NCI-H2227 (cell line): ENCODE measurements at regions not wholly inside any gene's neighbourhood (a gene's known extent, or its start where the extent isn't known, plus 50 kb on each side); places are given as distances from the start of the nearest gene placed in this dataset.
A peak's percentile ranks its signal among the peaks of the same experiment; 100 is the strongest.
"Not testable (repeated sequence)": the region's sequence is repeated elsewhere in the genome, so short reads cannot be mapped to it uniquely, and the experiment has no call there.

Experiments
- DNase-seq: peaks from one replicate; lab custom pipeline; 2025; ENCODE audit not compliant: unreplicated experiment; lab: John Stamatoyannopoulos, UW

DNA sequence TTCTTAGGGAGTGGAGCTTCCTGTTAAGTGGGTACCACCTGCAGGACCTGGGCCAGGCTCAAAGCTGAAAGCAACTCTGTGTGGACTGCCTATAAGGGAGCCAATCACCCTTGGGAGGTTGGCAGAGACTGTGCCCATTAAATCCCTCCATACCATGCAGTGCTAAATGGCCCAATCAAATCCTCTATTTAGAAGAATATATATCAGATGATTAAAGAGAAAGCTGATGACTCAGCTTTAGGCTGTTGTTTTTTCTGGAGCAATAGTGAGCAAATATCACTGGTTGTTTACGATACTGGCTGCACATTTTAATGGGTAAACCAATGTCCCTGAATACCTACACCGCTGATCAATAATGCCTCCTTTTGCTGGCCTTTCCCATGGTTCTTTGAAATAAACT lies 101.3 kb downstream of the TMX1 start:
- DNase-seq: no peak

DNA sequence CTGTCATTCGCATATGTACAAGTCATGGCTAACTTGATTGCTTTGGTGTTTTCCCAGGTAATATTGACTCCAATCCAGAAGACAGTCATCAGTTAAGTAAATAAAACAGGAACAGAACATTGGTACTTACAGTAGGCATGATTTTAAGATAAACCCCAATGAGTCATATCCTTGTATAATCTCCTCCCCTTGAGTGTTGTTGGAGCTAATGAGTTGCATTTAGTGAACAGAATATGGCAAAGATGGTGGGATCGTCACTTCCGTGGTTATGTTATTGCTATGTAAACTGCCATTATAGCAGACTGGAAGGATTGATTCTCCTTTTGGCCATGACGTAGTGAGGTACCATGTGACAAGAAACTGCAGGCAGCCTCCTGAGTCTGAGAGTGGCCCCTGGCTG lies 102.2 kb downstream of the TMX1 start:
- DNase-seq: no peak

DNA sequence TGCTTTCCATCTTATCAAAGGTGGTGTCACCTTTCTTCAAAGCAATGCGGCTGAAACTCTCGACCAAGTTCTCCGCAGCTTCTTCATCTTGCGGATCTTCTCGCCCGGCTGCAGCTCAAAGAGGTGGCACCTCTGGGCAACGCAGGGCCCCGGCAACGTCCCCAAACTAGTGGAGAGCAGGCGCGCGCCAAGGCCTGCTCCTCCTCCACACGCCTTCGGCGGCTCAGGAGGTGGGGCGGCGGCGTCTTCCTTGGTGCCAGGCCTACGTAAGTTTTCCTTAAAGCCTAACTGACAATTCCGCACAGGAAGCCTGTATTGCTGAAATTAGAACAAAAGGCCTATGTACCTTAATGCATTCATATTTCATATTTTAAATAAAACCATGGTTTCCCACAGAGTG lies 112.0 kb downstream of the TMX1 start:
- no peak for DNase-seq

DNA sequence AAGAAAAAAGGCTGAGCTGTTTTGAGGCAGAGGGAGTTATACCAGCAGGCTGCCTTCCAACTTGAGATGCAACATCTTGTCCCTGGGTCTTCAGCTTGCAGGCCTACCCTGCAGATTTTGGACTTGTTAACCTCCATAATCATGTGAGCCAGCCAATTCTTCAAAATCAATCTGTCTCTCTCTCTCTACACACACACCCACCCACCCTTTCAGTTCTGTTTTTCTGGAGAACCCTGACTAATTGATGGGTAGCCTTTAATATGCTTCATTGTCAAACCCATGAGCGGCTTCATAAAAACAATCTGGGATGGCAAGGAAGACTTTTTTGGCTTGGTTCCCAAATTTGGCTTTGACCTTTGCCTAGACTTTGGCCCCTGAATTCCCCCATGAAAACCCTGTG lies 113.9 kb downstream of the TMX1 start:
- DNase-seq: no peak

DNA sequence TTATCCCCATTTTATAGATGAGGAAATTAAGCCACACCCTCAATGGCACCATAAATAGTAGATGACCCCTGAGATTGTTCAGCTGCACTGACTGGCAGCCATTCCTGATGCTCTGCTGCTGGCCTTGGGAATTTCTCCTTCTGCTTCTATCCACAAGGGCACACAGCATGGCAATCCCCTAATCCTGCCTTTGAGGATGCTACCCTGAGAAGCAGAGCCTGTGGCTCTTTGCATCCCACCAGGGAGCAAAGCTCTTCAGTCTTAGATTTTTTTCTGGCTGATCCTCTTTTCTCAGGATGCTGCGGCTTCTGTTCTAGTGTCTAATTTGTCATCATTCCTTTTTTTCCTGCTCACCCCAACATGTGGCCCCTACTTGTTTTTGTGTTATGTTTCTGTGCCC lies 114.8 kb downstream of the TMX1 start:
- DNase-seq: no peak

DNA sequence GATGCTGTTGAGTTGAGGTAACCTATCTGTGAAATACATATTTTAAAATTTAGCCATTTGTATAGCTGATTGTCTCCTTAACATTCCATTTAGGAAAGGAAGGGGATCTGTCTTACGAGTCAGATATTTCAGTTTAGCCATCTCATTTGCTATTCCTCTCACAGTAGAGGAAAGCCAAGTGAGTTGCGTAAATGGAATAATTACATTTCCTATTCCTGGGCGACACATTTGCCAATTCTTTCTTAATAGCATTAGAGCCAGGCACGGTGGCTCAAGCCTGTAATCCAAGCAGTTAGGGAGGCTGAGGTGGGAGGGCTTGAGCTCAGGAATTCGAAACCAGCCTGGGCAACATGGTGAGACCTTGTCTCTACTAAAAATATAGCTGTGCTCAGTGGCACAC lies 116.3 kb downstream of the TMX1 start:
- DNase-seq: no peak

DNA sequence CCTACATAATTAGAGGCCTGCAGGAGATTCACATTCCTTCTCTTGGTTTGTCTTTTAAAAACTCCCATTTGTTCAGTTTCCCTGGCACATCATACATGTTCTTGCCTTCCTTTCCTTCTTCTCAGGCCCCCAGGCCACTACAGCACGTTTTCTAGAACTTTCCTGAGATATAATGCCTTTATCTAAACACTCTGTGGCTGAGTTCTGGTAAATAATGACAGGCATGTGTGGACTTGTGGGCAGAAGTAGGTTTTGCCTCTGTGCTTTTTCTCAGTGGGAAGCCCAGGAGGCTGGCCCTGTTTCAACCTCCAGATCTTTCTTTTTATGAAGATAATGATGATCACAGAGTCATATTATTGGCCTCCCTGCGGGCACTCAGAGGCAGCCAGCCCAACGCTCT lies 117.2 kb downstream of the TMX1 start:
- peak; percentile 61 for DNase-seq

DNA sequence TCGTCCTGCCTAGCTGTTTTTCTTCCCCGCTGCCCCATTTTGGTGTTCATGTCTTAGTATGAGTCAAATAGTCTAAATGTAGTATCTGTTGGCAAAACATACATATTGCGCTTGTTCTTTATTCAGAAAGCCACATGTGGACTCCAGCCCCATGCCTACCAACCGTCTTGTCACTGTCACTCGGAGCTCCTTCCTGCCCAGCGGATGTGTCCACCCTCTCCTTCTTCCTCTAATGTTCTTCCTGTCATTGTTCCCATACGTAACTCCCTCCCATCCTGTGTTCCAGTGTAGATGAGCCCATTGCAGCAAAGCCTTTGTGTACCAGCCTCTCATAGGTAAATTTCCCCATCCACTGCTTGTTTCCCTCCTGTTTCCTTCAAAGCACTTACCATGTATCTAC lies 120.5 kb downstream of the TMX1 start:
- DNase-seq: no peak

DNA sequence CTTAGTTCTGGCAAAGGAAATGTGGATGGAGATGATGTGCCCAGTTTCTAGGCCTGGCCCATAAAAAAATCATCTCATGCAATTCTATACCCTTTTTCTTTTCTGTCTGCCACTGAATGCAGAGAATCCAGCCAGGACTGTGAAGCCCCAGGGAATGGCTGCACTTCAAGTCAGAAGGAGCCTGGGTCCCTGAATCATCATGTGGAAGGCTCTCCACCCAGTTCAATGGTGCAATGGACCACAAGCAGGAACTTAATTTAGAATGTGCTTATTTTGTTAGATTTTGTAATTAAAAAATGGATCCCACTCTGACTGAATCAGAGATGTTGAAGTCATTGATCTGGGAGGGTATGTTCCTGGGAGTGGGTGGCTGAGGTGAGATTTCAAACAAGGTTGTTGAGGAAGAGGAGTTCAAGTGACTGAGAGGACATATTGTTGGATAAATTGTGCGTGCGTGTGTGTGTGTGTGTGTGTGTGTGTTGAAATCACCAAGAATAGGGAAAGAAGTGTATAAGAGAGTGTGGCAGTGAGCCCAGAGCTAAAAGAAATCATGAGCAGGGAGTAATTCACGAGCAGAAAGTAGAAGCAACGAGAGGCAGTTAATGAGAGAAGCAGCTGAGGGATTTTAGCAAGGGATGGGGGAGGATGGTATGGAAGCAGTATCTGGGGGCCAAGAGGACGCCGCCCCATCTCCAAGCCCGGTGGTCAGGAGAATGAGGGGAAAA lies 125.4 kb downstream of the TMX1 start:
- no peak for DNase-seq

DNA sequence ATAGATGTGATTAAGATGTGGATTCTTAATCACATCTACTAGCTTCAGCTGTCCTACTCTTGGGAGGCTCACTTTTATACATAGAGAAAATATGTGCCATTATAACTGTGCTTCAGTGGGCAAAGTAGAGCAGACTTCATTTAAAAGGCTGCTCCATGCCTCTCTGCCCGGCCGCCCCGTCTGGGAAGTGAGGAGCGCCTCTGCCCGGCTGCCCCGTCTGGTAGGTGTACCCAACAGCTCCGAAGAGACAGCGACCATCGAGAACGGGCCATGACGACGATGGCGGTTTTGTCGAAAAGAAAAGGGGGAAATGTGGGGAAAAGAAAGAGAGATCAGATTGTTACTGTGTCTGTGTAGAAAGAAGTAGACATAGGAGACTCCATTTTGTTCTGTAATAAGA lies 126.4 kb downstream of the TMX1 start:
- DNase-seq: not testable (repeated sequence)

DNA sequence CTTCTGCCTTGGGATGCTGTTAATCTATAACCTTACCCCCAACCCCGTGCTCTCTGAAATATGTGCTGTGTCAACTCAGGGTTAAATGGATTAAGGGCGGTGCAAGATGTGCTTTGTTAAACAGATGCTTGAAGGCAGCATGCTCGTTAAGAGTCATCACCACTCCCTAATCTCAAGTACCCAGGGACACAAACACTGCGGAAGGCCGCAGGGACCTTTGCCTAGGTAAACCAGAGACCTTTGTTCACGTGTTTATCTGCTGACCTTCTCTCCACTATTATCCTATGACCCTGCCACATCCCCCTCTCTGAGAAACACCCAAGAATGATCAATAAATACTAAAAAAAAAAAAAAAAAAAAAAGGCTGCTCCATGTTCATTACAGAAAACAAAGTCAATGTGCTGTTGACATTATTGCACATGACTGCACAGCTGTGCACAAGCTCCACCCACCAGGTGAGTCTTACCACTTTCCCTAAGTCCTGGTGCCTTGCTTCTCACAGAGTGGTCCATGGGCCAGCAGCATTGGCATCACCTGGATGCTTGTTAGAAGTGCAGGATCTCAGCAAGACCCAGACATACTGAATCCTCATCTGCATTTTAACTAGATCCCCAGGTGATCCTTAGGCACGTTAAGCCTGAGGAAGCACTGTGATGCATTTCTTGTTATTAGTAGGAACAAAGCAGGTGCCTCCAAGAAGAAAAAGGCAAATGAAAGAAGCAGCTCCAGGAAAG lies 127.0 kb downstream of the TMX1 start:
- not testable (repeated sequence) for DNase-seq

DNA sequence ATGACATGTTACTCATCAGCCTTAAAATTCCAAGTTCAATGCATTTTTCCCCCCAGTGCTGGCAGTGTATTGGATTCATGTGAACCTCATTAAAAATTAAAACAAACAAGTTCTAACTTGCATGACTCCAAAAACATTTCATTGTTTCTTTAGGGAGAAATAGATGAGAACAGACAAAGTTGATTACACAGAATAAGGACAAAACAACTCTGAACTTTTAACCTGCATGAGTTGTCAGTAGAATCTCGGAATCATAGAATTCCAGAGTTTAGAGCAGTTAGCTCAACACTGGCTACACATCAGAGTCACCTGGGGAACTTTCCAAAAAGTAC lies 127.5 kb downstream of the TMX1 start:
- DNase-seq: no peak

DNA sequence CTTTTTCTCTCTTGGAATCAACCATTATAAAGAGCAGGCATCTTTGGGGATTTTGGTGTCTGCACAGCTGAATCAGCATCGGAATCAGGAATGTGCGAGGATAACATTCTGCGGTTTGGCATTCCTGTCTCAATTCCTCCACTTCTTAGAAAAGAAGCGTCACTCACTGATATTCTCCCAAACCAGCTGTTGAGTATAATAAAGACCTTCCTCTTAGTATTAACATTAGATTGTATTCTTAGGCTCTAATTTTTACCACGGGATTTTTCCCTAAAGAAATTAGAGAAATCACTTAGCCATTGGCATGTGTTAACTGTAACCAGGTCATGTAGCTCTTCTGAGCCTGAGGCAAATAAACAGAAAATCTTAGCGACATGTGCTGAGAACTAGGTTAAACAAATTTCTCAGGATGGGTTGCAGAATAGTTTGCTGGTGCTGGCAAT lies 128.7 kb downstream of the TMX1 start:
- DNase-seq: no peak

DNA sequence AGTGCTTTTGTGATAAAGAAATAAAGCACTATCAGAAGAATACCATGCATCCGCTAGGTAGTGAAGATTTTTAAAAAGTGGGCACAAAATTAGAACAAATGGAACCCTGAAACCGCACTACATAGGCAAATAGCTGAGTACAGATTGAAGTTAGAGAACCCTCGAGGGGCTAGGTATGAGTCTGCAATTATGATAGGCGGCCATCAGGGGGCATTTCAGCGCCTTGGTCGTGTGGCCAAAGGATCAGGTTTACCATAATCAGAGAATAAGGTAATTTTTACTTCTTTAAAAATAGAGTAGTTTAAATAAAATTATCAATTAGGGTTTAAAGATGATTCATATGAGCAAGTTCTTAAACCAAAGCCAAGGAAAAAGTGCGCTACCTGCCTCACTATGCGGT lies 129.8 kb downstream of the TMX1 start:
- DNase-seq: no peak

DNA sequence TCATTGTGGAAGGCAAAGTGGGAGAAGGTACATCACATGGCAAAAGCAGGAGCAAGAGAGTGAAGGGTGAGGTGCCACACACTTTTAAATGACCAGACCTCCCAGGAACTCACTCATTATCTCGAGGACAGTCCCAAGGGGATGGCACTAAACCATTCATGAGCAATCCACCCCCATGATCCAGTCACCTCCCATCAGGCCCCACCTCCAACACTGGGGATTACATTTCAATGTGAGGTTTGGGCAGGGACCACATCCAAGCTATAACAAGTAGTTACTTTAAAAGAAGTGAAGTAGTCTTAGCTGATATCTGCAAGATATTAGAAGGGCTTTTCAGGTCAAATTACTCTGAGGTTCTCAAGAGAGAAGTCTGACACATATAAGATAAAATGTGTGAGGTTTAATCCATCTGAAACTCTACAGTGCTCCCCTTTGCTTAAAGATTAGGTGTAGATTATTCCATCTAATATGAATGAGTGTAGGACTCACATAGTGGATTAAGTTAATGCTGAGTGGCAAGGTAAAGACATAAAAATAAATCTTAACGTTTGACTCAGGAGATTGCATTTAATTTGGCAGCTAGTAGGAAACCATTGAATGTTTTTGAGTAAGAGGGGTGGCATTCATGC lies 130.8 kb downstream of the TMX1 start:
- DNase-seq: no peak

DNA sequence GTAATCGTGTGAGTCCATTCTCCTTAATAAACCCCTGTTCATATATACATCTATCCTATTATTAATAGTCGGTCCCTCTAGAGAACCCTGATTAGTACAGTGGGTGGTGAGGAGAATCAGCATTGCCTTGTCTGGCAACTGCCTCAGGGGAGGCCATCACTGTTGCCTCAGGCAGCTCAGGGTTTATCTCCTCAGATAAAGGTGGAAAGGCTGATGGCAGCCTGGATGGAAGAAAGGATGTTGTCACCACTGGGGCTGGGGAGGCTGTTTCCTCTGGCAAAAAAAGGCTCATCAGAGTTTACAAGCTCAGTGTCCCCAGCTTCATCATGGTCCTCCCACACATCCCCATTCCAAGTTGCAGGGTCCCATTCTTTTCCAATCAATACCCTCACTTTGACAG lies 137.1 kb downstream of the TMX1 start:
- DNase-seq: not testable (repeated sequence)

DNA sequence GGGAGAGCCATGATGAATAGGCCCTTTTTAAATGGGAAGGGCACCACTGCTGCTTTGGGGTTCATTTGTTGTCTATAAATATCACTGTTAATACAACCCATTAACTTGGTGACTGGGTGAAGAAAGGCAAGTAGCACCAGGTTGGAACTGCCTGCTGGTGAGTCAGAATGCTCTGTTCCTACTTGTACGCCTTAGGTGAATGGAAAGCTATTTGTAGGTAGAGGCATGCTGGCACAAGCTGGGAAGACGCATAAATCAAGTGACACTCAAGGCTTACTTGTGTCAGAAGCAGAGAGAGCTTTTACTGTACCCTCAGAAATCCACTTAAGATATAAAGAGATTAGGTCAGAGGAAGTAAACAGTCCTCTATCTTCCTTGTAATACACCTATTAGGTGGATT lies 142.5 kb downstream of the TMX1 start:
- peak; percentile 2 for DNase-seq

DNA sequence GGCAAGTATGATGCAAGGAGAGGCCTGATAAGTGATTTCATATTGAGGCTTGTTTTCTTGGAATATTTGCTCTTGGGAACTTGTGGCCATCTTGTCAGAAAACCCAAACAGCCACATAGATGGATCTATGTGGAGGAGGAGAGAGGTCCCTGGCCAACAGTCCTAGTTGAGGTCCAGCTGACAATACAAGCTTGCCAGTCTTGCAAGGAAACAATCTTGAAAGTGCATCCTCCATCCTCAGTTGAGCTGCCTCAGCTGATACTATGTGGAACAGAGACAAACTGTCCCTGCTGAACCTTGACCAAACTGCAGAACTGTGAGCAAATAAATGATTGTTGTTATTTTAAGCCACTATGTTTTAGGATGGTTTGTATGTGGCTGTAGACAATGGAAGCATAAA lies 146.4 kb downstream of the TMX1 start:
- DNase-seq: no peak

DNA sequence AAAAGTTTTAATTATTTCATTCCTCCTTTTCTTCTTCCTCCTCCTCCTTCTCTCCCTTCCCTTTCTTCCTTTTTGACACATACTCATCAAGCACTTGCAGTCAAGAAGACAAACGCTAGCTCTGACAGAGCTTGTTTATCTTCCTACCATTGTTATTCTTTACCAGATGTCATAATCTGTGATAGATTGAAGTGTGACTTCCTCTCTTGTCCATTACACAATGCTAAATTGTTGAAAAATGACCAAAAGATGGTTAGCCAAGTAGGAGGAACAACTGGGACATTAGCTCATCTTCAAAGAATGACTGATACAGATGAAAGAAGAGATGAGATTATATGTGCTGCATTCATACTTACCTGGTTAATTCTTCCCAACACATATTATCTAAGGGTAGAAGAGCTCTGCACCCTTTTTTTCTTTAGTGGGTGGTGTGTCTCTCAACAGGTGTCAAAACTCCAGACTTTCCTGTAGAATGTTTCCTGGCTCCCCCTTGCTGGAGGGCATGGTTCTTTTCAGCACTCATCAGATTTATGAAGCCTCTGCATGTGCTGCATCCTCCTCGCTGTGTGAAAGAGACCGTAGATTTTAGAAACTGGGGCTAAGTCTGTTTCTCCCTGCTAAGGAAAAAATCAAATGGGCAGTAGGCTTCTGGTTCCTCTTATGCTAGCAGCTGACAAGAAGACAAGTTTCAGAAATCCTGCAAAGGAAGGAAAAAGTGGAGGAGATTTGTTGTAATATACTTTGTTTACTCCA lies 147.1 kb downstream of the TMX1 start:
- DNase-seq: no peak

DNA sequence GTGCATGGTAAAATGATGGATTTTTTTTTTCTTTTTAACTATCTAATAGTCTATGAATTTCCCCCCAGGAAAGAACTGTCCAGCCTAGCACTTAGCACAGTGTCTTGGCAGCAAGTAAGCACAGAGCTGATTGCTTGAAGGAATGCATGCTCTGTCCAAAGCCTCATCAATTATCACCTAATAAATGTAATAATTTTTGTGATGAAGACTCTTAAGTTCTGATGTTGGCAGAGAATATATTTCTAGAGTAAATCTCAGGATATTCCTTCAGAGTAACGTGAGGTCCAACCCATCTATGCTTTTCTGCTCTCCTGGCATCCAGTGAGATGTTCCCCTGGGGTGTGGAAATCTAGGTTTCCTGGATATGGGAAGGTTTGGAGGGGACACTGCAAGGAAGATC lies 152.4 kb downstream of the TMX1 start:
- DNase-seq: no peak

DNA sequence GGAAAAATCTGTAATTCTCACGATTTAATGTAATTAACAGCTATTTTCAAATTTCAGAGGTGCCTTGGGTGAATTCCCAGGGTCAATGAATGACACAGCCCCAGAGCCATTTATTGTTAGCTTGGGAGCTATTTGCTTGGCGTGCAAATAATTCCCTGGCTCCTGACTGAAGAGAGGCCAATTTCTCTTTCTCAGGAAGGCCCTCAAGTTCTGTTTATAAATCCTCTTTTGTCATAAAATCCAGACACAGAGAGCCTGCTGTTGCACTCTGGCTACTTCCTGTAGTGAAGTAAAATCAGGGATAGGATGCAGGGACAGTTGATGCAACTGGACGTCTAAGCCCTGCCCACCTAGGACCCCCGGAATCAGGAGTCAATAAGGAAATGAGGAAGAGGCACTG lies 154.3 kb downstream of the TMX1 start:
- DNase-seq: peak; percentile 46

DNA sequence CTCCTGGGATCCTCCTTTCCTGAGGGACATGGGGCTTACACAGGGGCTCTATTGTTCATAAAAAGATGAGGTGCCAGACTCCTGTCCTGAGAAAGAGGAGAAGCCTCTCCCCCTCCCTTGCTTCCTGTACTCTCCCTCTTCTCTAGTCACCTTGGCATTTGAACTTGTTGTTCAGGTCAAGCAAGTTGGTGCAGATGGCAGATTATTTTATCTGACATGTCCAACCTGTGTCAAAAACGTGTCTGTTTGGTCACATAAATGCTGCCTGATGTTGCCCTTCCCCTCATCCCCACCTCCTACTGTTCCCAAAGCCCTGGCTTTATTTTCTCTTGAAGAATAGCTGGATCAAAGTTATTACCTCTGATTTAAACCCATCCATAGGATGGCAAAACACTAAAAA lies 154.8 kb downstream of the TMX1 start:
- DNase-seq: no peak
